Calu3 (cell line): ENCODE measurements at regions not wholly inside any gene's neighbourhood (a gene's known extent, or its start where the extent isn't known, plus 50 kb on each side); places are given as distances from the start of the nearest gene placed in this dataset.
"Not testable (repeated sequence)": the region's sequence is repeated elsewhere in the genome, so short reads cannot be mapped to it uniquely, and the experiment has no call there.

ENCODE experiments used
- BruUV-seq: library from RNA; stranded (reverse); fragments of 400-500 nt; replicated peaks from 2 replicates; lab custom pipeline; 2021; lab: Mats Ljungman, UMichigan
- CTCF ChIA-PET: fragments of 300-600 bp; sonication (Branson Sonifier 250); formaldehyde crosslinking; loops from one replicate; lab custom pipeline; 2022; ENCODE audit warnings: antibody characterized with exemption; lab: Charles Lee
- DNase-seq: peaks from one replicate; pipeline ENCODE4 v3.0.0; 2022
- H3K27ac Mint-ChIP-seq: one replicate; pipeline ENCODE4 v1.8.0; 2022; ENCODE audit warnings: mixed read lengths; ENCODE audit not compliant: unreplicated experiment
- H3K27me3 Mint-ChIP-seq: one replicate; pipeline ENCODE4 v1.8.0; 2022; ENCODE audit warnings: mixed read lengths; ENCODE audit not compliant: unreplicated experiment
- H3K36me3 Mint-ChIP-seq: one replicate; pipeline ENCODE4 v1.8.0; 2022; ENCODE audit warnings: mild to moderate bottlenecking, moderate library complexity, mixed read lengths; ENCODE audit not compliant: insufficient read depth, unreplicated experiment
- H3K4me1 Mint-ChIP-seq: one replicate; pipeline ENCODE4 v1.8.0; 2022; ENCODE audit warnings: mild to moderate bottlenecking, low read depth, mixed read lengths; ENCODE audit not compliant: unreplicated experiment
- H3K4me3 Mint-ChIP-seq: one replicate; pipeline ENCODE4 v1.8.0; 2022; ENCODE audit warnings: mild to moderate bottlenecking, low read depth, moderate library complexity, mixed read lengths; ENCODE audit not compliant: unreplicated experiment
- H3K9me3 Mint-ChIP-seq: one replicate; pipeline ENCODE4 v1.8.0; 2022; ENCODE audit warnings: low read depth, mixed read lengths; ENCODE audit not compliant: unreplicated experiment
- CTCF ChIP-seq: fragments of 200-600 bp; IDR thresholded peaks from one replicate; pipeline ENCODE4 v1.8.0; 2022; ENCODE audit warnings: antibody characterized with exemption; ENCODE audit not compliant: unreplicated experiment
- intact Hi-C: fragments of 100-400 bp; cut with micrococcal nuclease; formaldehyde crosslinking; loops from one replicate; pipeline ENCODE4 v1.10.0; 2022; ENCODE audit not compliant: unreplicated experiment

GRCh38 chr10:11687357-11687771 is 54.8 kb upstream of the ECHDC3 start:
- CTCF ChIA-PET, result interaction anchor here (0.7 kb wide), 1 partner anchor 127 kb away, joined by 3 read pairs; no protein-coding TSS in a partner anchor
- intact Hi-C loops, result loop anchor here (2.0 kb wide), 1 partner anchor 29 kb away; no protein-coding TSS in a partner anchor
- Mint-ChIP-seq H3K27me3 (no peaks in the 10 kb centered on the region), H3K36me3 (peaks cover 19% of the 10 kb centered on the region), H3K4me1 (peaks cover 53% of the 10 kb centered on the region), H3K4me3 (peak overlapping the region; percentile 61), H3K27ac (peak overlapping the region; percentile 94), H3K9me3 (no peaks in the 10 kb centered on the region)
- no TSS peak for BruUV-seq
- TF ChIP-seq CTCF, result no peak
- DNase-seq, result peak; percentile 78

GRCh38 chr10:11685787-11686218 is 56.4 kb upstream of the ECHDC3 start:
- Mint-ChIP-seq H3K4me1 (peaks cover 53% of the 10 kb centered on the region), H3K27ac (peak overlapping the region; percentile 93), H3K27me3 (peaks cover 7% of the 10 kb centered on the region), H3K4me3 (peak overlapping the region; percentile 67), H3K9me3 (no peaks in the 10 kb centered on the region), H3K36me3 (peaks cover 19% of the 10 kb centered on the region)
- CTCF ChIA-PET, result interaction anchor here (0.6 to 1.5 kb wide), 7 partner anchors 18 to 1751 kb away, joined by 3 to 4 read pairs (median 3); no protein-coding TSS in a partner anchor
- intact Hi-C loops, result loop anchor here (2.0 kb wide), 2 partner anchors 31 to 75 kb away; partner anchors contain the start of gene USP6NL
- no peak for TF ChIP-seq CTCF
- no TSS peak for BruUV-seq
- peak; percentile 72 for DNase-seq

GRCh38 chr10:11684717-11685645 is 57.2 kb upstream of the ECHDC3 start:
- CTCF ChIA-PET, result interaction anchor here (0.6 to 1.5 kb wide), 7 partner anchors 8 to 584 kb away, joined by 3 to 4 read pairs (median 3); no protein-coding TSS in a partner anchor
- no peak for TF ChIP-seq CTCF
- Mint-ChIP-seq H3K27me3 (peaks cover 12% of the 10 kb centered on the region), H3K4me3 (peak overlapping the region; percentile 67), H3K9me3 (no peaks in the 10 kb centered on the region), H3K4me1 (peaks cover 53% of the 10 kb centered on the region), H3K36me3 (peaks cover 19% of the 10 kb centered on the region), H3K27ac (peak overlapping the region; percentile 93)
- BruUV-seq, result TSS peak; percentile 97
- intact Hi-C loops, result loop anchor here (1.0 to 2.0 kb wide), 2 partner anchors 74 to 133 kb away; partner anchors contain the start of gene USP6NL
- DNase-seq, result peak; percentile 83

- H3K9me3 Mint-ChIP-seq, DNase-seq, BruUV-seq: not testable (repeated sequence)
- peaks cover 19% of the 10 kb centered on the region for H3K36me3 Mint-ChIP-seq
- H3K27me3 Mint-ChIP-seq, result peaks cover 12% of the 10 kb centered on the region
- intact Hi-C loops, result loop anchor here (1.0 to 2.0 kb wide), 2 partner anchors 74 to 132 kb away; partner anchors contain the start of gene USP6NL
- peak overlapping the region; percentile 93 for H3K27ac Mint-ChIP-seq
- peaks cover 53% of the 10 kb centered on the region for H3K4me1 Mint-ChIP-seq
- peak overlapping the region; percentile 67 for H3K4me3 Mint-ChIP-seq
- CTCF ChIA-PET, result interaction anchor here (0.7 to 1.0 kb wide), 2 partner anchors 9 to 233 kb away, joined by 3 to 4 read pairs; no protein-coding TSS in a partner anchor
Measured at GRCh38 chr10:11684341-11684716, 57.9 kb upstream of the ECHDC3 start.
